ENCODE measurements at regions not wholly inside any gene's neighbourhood (a gene's known extent, or its start where the extent isn't known, plus 50 kb on each side); places are given as distances from the start of the nearest gene placed in this dataset.

DNA sequence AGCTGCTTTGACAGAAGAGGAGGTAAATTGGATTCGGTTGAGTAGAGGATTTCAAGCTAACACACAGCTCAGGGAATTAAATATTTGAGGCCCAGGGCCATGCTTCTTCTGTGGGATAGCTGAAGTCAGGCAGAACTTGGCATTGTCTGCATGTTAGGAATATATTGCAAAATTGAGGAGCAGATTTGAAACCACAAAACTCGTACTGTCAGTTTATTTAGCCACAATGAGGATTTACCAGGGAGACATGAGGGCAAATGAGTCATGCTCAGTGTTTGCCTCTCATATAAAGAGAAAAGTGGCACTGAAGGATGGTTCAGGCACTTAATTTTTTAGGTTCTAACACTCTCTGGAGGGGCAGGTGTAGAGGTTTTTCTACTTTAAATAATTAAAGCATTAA is 83.0 kb upstream of the PRLR start:
- H3K36me3 ChIP-seq (ENCODE audit: control insufficient read depth, insufficient read depth, low read length, severe bottlenecking), result no peaks in the 10 kb centered on the region
- no peaks in the 10 kb centered on the region for H3K9me3 ChIP-seq (ENCODE audit: control insufficient read depth, low read length)
- no peak overlapping the region for H3K4me3 ChIP-seq (ENCODE audit: low read length)
- H3K4me1 ChIP-seq (ENCODE audit: control insufficient read depth, insufficient read depth, low read length), result peaks cover 11% of the 10 kb centered on the region
- peak; percentile 54 for DNase-seq (ENCODE audit: low read depth)
- no peaks in the 10 kb centered on the region for H3K27me3 ChIP-seq (replicated peaks; ENCODE audit: control insufficient read depth, insufficient read depth, low read length)
- no peak overlapping the region for H3K9ac ChIP-seq (ENCODE audit: low read length)

DNA sequence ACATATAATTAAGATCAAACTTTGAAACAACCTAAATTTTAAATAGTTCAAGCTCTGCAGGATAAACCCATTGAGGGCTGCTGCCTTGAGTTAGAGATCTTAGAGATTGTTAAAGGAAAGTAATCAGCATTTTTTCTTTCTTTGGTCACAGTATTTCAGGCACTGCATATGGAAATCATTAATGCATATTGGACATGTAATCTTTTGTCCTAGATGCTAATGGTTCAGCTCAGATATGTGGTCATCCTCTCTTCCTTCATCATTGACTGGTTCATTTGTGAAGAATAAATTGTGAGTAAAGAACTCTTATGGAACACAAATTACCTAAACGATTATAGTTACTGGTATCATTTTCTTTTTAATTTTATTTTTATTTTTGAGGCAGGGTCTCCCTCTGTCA is 82.0 kb upstream of the PRLR start:
- Histone ChIP-seq H3K9ac (ENCODE audit: low read length) (no peak overlapping the region), H3K27me3 (replicated peaks; ENCODE audit: control insufficient read depth, insufficient read depth, low read length) (no peaks in the 10 kb centered on the region), H3K36me3 (ENCODE audit: control insufficient read depth, insufficient read depth, low read length, severe bottlenecking) (no peaks in the 10 kb centered on the region), H3K4me3 (ENCODE audit: low read length) (no peak overlapping the region), H3K4me1 (ENCODE audit: control insufficient read depth, insufficient read depth, low read length) (peaks cover 11% of the 10 kb centered on the region), H3K9me3 (ENCODE audit: control insufficient read depth, low read length) (no peaks in the 10 kb centered on the region)
- no peak for DNase-seq (ENCODE audit: low read depth)

DNA sequence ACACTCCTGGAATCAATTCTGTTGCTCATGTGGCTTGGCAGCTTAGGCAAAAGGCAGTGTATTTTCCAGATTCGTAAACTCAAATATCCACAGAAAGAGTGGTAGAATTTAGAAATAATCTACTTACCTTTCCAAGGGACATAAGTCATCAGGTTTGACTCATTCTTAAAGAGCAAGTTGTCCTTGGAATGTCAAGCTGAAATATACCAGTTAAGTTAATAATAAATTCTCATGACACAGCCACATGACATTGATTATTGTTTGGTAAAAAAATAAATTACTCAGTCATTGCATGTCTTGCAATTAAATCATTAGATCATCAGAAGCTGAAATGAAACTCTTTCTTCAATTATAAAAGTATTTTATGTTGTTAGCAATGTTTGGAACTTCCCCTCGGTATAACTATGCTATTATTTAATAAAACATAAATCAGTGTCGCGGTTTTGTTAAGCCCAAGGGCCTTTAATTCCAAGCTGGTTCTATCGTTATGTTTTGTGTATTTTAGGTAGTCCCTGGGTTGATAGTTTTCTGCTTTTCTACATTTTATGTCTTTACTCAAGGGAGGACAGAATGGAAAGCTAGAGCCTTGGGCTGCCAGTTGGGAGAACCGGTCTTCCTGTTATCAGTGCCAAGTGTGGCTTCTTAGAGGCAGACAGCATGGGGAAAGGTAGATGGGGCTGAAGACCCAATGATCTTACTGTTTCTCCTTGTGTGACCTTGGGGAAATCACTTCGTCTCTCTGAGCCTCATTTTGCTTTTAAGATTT is 79.3 kb upstream of the PRLR start:
- H3K4me3 ChIP-seq (ENCODE audit: low read length), result no peak overlapping the region
- H3K27me3 ChIP-seq (replicated peaks; ENCODE audit: control insufficient read depth, insufficient read depth, low read length), result peaks cover 3% of the 10 kb centered on the region
- no peaks in the 10 kb centered on the region for H3K9me3 ChIP-seq (ENCODE audit: control insufficient read depth, low read length)
- no peak overlapping the region for H3K9ac ChIP-seq (ENCODE audit: low read length)
- no peaks in the 10 kb centered on the region for H3K36me3 ChIP-seq (ENCODE audit: control insufficient read depth, insufficient read depth, low read length, severe bottlenecking)
- DNase-seq (ENCODE audit: low read depth), result no peak
- H3K4me1 ChIP-seq (ENCODE audit: control insufficient read depth, insufficient read depth, low read length), result peaks cover 11% of the 10 kb centered on the region

DNA sequence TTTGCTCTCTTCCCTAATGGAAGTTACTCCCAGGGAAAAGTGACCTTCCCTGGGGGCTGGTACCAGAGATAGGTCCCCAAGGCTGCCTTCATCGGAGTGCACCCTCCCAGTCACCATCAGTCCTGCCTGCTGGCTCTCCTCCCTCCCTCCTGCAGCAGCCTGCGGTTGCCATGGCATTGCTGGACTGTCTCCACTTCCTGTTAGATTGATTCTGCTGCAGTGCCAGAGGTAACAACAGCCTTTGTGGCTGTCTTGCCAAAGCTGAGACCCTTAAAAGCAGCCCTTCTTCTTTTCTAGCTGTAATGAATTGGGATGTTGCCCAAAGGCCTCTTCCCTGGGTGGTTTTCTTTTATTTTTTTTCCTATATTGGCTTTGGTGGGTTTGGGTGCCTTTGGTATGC is 78.1 kb upstream of the PRLR start:
- no peaks in the 10 kb centered on the region for H3K9me3 ChIP-seq (ENCODE audit: control insufficient read depth, low read length)
- H3K4me1 ChIP-seq (ENCODE audit: control insufficient read depth, insufficient read depth, low read length), result peaks cover 11% of the 10 kb centered on the region
- H3K9ac ChIP-seq (ENCODE audit: low read length), result no peak overlapping the region
- no peak for DNase-seq (ENCODE audit: low read depth)
- H3K27me3 ChIP-seq (replicated peaks; ENCODE audit: control insufficient read depth, insufficient read depth, low read length), result peaks cover 6% of the 10 kb centered on the region
- H3K36me3 ChIP-seq (ENCODE audit: control insufficient read depth, insufficient read depth, low read length, severe bottlenecking), result no peaks in the 10 kb centered on the region
- no peak overlapping the region for H3K4me3 ChIP-seq (ENCODE audit: low read length)

DNA sequence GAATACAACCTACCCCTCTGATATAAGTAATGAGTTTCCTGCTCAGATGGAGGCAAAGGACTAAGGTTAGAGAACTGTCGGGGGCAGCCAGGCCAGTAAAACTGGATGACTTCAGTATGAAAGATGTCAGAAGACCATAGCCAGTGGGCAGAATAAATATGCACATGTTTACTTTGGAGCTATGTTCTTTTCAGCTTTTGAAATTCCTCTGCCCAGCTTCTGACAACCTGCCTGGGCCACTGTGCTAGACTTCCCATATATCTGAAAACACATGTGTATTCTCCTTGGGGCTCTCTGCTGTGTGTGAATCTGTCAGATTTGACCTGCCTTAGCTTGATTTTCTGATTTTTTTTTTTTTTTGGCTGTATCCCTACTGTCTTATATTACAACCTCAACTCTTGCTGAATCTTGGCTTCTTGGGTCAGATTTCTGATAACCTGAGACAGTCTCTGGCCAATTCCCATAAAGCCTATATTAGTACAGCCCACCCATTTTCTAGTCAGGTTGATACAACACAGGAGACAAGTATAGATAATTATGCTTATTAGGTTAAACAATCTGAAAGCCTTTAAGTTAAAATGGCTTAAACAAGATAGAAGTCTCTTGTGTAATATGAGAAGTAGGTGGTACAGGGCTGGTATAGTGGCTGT is 76.6 kb upstream of the PRLR start:
- Histone ChIP-seq H3K4me1 (ENCODE audit: control insufficient read depth, insufficient read depth, low read length) (peaks cover 7% of the 10 kb centered on the region), H3K36me3 (ENCODE audit: control insufficient read depth, insufficient read depth, low read length, severe bottlenecking) (no peaks in the 10 kb centered on the region), H3K9me3 (ENCODE audit: control insufficient read depth, low read length) (no peaks in the 10 kb centered on the region), H3K9ac (ENCODE audit: low read length) (no peak overlapping the region), H3K27me3 (replicated peaks; ENCODE audit: control insufficient read depth, insufficient read depth, low read length) (peaks cover 6% of the 10 kb centered on the region), H3K4me3 (ENCODE audit: low read length) (no peak overlapping the region)
- no peak for DNase-seq (ENCODE audit: low read depth)

DNA sequence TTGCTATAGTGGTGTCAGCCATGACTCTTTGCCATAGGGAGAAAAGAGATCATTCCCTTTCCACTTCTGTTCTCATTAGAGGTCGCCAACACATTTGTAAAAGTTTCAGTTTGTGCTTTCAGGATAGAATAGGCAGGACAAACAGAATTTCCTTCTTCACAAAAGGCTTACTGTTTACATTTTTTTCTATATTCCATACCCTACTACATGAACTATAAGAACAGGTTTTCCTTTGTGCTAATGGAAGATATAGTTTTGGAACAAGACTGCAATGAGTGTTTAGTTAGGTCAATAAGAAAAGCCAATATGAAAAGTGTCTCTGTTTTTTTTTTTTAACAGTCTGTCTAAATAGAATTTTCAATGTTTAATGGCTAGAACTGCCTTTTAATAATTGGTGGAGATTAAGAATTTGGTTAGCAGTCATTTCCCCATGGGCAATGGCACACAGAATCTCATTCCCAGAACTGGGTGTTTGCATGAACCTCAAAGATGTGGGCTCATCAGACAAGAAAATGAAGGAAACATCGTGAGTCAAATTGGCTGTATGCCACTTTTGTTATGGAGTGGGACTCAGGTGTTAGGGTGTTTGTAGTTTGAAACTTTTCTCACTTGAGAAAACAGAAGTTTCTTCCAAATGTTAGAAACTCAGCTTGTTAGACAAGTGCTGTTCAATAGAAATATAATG is 75.2 kb upstream of the PRLR start:
- Histone ChIP-seq H3K4me1 (ENCODE audit: control insufficient read depth, insufficient read depth, low read length) (peaks cover 7% of the 10 kb centered on the region), H3K4me3 (ENCODE audit: low read length) (no peak overlapping the region), H3K36me3 (ENCODE audit: control insufficient read depth, insufficient read depth, low read length, severe bottlenecking) (no peaks in the 10 kb centered on the region), H3K27me3 (replicated peaks; ENCODE audit: control insufficient read depth, insufficient read depth, low read length) (peaks cover 6% of the 10 kb centered on the region), H3K9ac (ENCODE audit: low read length) (no peak overlapping the region), H3K9me3 (ENCODE audit: control insufficient read depth, low read length) (no peaks in the 10 kb centered on the region)
- no peak for DNase-seq (ENCODE audit: low read depth)

DNA sequence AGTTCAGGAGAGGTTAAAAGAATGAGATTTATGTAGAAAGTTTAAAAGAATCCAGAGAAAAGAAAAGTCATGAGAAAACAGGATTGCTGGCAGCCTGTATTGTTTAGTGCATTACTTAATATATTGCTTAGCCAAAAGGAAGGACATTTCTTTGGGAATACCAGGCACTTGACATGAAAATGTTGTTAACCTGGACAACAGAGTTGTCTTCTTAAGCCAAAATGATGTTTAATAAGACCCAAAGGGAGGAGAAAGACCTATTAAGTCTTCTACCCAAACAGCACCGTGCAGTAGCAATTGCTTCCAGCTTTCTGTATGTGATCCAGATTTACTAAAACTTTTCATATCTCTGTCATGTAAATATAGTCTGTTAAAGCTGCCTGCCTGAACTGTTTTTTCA is 74.0 kb upstream of the PRLR start:
- Histone ChIP-seq H3K9me3 (ENCODE audit: control insufficient read depth, low read length) (no peaks in the 10 kb centered on the region), H3K36me3 (ENCODE audit: control insufficient read depth, insufficient read depth, low read length, severe bottlenecking) (no peaks in the 10 kb centered on the region), H3K4me3 (ENCODE audit: low read length) (no peak overlapping the region), H3K4me1 (ENCODE audit: control insufficient read depth, insufficient read depth, low read length) (peaks cover 2% of the 10 kb centered on the region), H3K9ac (ENCODE audit: low read length) (no peak overlapping the region), H3K27me3 (replicated peaks; ENCODE audit: control insufficient read depth, insufficient read depth, low read length) (peaks cover 6% of the 10 kb centered on the region)
- no peak for DNase-seq (ENCODE audit: low read depth)

DNA sequence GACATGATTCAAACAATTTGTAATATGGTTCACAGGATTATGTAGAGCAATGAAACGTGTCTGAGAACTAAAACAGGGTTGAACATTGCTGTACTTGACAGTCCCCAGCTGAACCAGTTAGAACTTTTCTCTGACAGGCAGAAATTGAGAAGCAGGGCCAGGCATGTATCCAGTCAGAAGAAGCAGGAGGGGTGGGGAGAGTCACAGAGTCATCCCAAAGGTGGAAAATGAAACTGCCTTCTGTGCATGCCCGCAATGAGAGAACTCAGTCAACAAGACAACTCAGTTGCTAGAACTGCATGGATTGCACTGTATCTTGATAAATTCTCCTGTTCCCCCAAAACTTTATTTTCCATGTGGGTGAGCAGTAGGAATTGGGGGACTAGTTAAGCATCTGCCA is 72.9 kb upstream of the PRLR start:
- no peak overlapping the region for H3K9ac ChIP-seq (ENCODE audit: low read length)
- no peaks in the 10 kb centered on the region for H3K4me1 ChIP-seq (ENCODE audit: control insufficient read depth, insufficient read depth, low read length)
- H3K27me3 ChIP-seq (replicated peaks; ENCODE audit: control insufficient read depth, insufficient read depth, low read length), result peaks cover 6% of the 10 kb centered on the region
- no peak for DNase-seq (ENCODE audit: low read depth)
- H3K9me3 ChIP-seq (ENCODE audit: control insufficient read depth, low read length), result no peaks in the 10 kb centered on the region
- no peaks in the 10 kb centered on the region for H3K36me3 ChIP-seq (ENCODE audit: control insufficient read depth, insufficient read depth, low read length, severe bottlenecking)
- no peak overlapping the region for H3K4me3 ChIP-seq (ENCODE audit: low read length)

DNA sequence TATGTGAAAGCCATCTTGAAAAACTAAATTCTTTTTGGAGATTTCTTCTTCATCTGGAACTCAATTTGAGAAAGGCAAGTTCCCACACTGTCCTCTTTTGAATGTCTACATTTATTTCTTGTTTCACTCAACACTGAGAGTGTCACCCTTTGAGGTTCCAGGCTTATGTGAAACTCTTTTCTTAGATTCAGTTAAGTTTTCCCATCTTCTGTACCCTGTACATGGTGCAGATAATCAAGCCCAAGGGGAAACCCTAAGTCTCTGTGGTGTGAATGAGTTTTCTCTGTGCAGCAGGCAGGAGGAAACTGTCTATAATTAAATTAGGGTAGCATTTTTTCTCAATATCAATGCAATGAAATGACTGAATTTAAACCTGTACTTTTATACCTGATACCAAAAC is 72.3 kb upstream of the PRLR start:
- Histone ChIP-seq H3K4me3 (ENCODE audit: low read length) (no peak overlapping the region), H3K9ac (ENCODE audit: low read length) (no peak overlapping the region), H3K9me3 (ENCODE audit: control insufficient read depth, low read length) (no peaks in the 10 kb centered on the region), H3K36me3 (ENCODE audit: control insufficient read depth, insufficient read depth, low read length, severe bottlenecking) (no peaks in the 10 kb centered on the region), H3K4me1 (ENCODE audit: control insufficient read depth, insufficient read depth, low read length) (no peaks in the 10 kb centered on the region), H3K27me3 (replicated peaks; ENCODE audit: control insufficient read depth, insufficient read depth, low read length) (peaks cover 6% of the 10 kb centered on the region)
- no peak for DNase-seq (ENCODE audit: low read depth)

DNA sequence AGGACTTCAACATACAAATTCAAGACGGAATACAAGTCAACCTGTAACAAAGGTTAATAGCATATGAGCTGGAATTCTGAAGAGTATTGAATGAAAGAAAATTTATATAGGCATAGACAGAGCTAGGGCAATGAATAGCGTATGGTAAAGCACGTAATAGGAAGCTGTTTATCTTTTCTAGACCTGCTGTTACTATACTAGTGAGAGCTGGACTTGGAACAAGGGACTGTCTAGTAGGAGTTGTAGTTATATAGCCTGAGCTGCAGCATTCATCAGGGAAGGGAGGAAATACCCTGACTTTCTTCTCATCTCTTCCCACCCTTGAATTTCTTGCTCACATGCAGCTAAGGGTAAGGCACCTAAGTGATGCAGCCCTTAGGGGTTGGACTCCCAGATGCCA is 67.5 kb upstream of the PRLR start:
- H3K4me3 ChIP-seq (ENCODE audit: low read length), result no peak overlapping the region
- no peaks in the 10 kb centered on the region for H3K36me3 ChIP-seq (ENCODE audit: control insufficient read depth, insufficient read depth, low read length, severe bottlenecking)
- peaks cover 2% of the 10 kb centered on the region for H3K9me3 ChIP-seq (ENCODE audit: control insufficient read depth, low read length)
- no peaks in the 10 kb centered on the region for H3K4me1 ChIP-seq (ENCODE audit: control insufficient read depth, insufficient read depth, low read length)
- DNase-seq (ENCODE audit: low read depth), result no peak
- no peak overlapping the region for H3K9ac ChIP-seq (ENCODE audit: low read length)
- H3K27me3 ChIP-seq (replicated peaks; ENCODE audit: control insufficient read depth, insufficient read depth, low read length), result no peaks in the 10 kb centered on the region

DNA sequence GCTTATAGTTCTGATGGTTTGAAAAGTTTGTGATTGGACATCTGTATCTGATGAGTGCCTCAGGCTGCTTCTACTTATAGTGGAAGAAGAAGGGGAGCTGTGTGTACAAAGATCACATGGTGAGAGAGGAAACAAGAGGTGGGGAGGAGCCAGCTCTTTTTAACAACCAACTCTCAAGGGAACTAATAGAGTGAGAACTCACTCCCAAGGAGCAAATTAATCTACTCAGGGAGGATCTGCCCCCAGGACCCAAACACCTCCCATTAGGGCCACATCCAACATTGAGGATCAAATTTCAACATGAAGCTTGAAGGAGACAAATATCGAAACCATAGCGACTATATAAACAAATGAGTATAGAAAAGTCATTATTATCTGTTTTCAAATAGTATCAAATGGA is 64.7 kb upstream of the PRLR start:
- H3K36me3 ChIP-seq (ENCODE audit: control insufficient read depth, insufficient read depth, low read length, severe bottlenecking), result no peaks in the 10 kb centered on the region
- no peaks in the 10 kb centered on the region for H3K4me1 ChIP-seq (ENCODE audit: control insufficient read depth, insufficient read depth, low read length)
- no peak overlapping the region for H3K9ac ChIP-seq (ENCODE audit: low read length)
- DNase-seq (ENCODE audit: low read depth), result no peak
- H3K27me3 ChIP-seq (replicated peaks; ENCODE audit: control insufficient read depth, insufficient read depth, low read length), result no peaks in the 10 kb centered on the region
- peaks cover 2% of the 10 kb centered on the region for H3K9me3 ChIP-seq (ENCODE audit: control insufficient read depth, low read length)
- H3K4me3 ChIP-seq (ENCODE audit: low read length), result no peak overlapping the region

Data from adipocyte (in vitro differentiated cells).